Gastroesophageal sphincter (tissue), 4 donors: ENCODE measurements at regions not wholly inside any gene's neighbourhood (a gene's known extent, or its start where the extent isn't known, plus 50 kb on each side); places are given as distances from the start of the nearest gene placed in this dataset.

Experiments
- ATAC-seq: fragments of 150-250 bp; one replicate; pipeline ENCODE4 v1.9.1; 2016; ENCODE audit warnings: mild to moderate bottlenecking, moderate library complexity
- H3K27ac ChIP-seq, 4 donors: fragments of 200-600 bp; sonication (generic) in 3 of 4; 1 replicate in 3 of 4; 2 replicates in 1 of 4; pipeline ENCODE4 v1.5.1; 2016 to 2019
- H3K27me3 ChIP-seq: fragments of 200-600 bp; sonication (generic); one replicate; pipeline ENCODE4 v1.5.1; 2019
- H3K36me3 ChIP-seq, 2 donors: fragments of 200-600 bp; sonication (generic); one replicate each; pipeline ENCODE4 v1.5.1; 2019; ENCODE audit warnings: control low read depth in 1 of 2
- H3K4me1 ChIP-seq, 3 donors: fragments of 200-600 bp; sonication (generic); 1 replicate in 2 of 3; 2 replicates in 1 of 3; pipeline ENCODE4 v1.5.1; 2016 to 2019; ENCODE audit warnings: control low read depth in 2 of 3
- H3K4me3 ChIP-seq, 2 donors: fragments of 200-600 bp; sonication (generic); one replicate each; pipeline ENCODE4 v1.5.1; 2019; ENCODE audit warnings: mild to moderate bottlenecking in 1 of 2, moderate library complexity in 1 of 2
- H3K9me3 ChIP-seq, 3 donors: fragments of 200-600 bp; sonication (generic); one replicate each; pipeline ENCODE4 v1.5.1; 2017 to 2019; ENCODE audit warnings: control low read depth in 2 of 3
- CTCF ChIP-seq, 4 experiments: fragments of 200-600 bp in 2 of 4; fragments of 450-650 bp in 2 of 4; sonication (generic) in 1 of 4; IDR thresholded peaks; one replicate each; pipeline ENCODE4 v1.5.1; 2017 to 2019; ENCODE audit warnings: antibody characterized with exemption in 4 of 4, mild to moderate bottlenecking in 2 of 4, moderate library complexity in 2 of 4
- EP300 ChIP-seq: sonication (generic); formaldehyde crosslinking; IDR thresholded peaks from one replicate; pipeline ENCODE4 v1.6.1; 2017; ENCODE audit warnings: antibody characterized with exemption, mild to moderate bottlenecking
- POLR2A ChIP-seq, 2 donors: fragments of 450-650 bp; IDR thresholded peaks; one replicate each; pipeline ENCODE4 v1.6.1; 2017; ENCODE audit warnings: antibody characterized with exemption in 2 of 2, mild to moderate bottlenecking in 2 of 2, moderate library complexity in 1 of 2
- POLR2AphosphoS5 ChIP-seq: sonication (generic); formaldehyde crosslinking; IDR thresholded peaks from one replicate; pipeline ENCODE4 v1.6.1; 2017; ENCODE audit warnings: antibody characterized with exemption
- WGBS, 2 donors: methylation state at CpG; one replicate each; pipeline ENCODE4 v1.1.5; 2018; ENCODE audit warnings: low coverage in 1 of 2; 5-methylcytosine and 5-hydroxymethylcytosine counted together

- Histone ChIP-seq H3K4me1 (no peaks in the 10 kb centered on the region), H3K27me3 (no peaks in the 10 kb centered on the region), H3K27ac (no peak overlapping the region), H3K36me3 (no peaks in the 10 kb centered on the region), H3K4me3 (no peak overlapping the region), H3K9me3 (no peaks in the 10 kb centered on the region)
- ATAC-seq: no peak
- WGBS, 2 donors: 96 to 100% methylated on average over 1 to 2 of the region's 2 CpGs
- TF ChIP-seq POLR2AphosphoS5: no peak
- no peak for TF ChIP-seq CTCF (IDR thresholded peaks at IDR 0.05)
- TF ChIP-seq EP300: no peak
- TF ChIP-seq POLR2A (IDR thresholded peaks at IDR 0.05): no peak
Measured at GRCh38 chr15:38781196-38781595, 216.6 kb upstream of the RASGRP1 start.

- no peaks in the 10 kb centered on the region for H3K27me3 ChIP-seq
- WGBS, 2 donors: 85 to 100% methylated on average over 1 of the region's 1 CpG
- TF ChIP-seq POLR2A (IDR thresholded peaks at IDR 0.05) (no peak), EP300 (no peak), CTCF (IDR thresholded peaks at IDR 0.05) (no peak), POLR2AphosphoS5 (no peak)
- no peaks in the 10 kb centered on the region for H3K9me3 ChIP-seq
- H3K4me1 ChIP-seq: no peaks in the 10 kb centered on the region
- H3K27ac ChIP-seq: no peak overlapping the region
- no peaks in the 10 kb centered on the region for H3K36me3 ChIP-seq
- no peak for ATAC-seq
- no peak overlapping the region for H3K4me3 ChIP-seq
Measured at GRCh38 chr15:38782156-38782555, 217.5 kb upstream of the RASGRP1 start.

GRCh38 chr15:38788918-38789317 is 224.3 kb upstream of the RASGRP1 start:
- ATAC-seq: no peak
- no peak for TF ChIP-seq CTCF (IDR thresholded peaks at IDR 0.05)
- no peak for TF ChIP-seq POLR2A (IDR thresholded peaks at IDR 0.05)
- no peak for TF ChIP-seq EP300
- no peak for TF ChIP-seq POLR2AphosphoS5

GRCh38 chr15:38789566-38789965 is 225.0 kb upstream of the RASGRP1 start:
- no peaks in the 10 kb centered on the region for H3K27me3 ChIP-seq
- H3K4me3 ChIP-seq: no peak overlapping the region
- WGBS, 2 donors: 82 to 85% methylated on average over 3 of the region's 3 CpGs
- ATAC-seq: no peak
- TF ChIP-seq CTCF (IDR thresholded peaks at IDR 0.05) (no peak), POLR2A (IDR thresholded peaks at IDR 0.05) (no peak), POLR2AphosphoS5 (no peak), EP300 (no peak)
- H3K4me1 ChIP-seq: peaks cover 0 to 12% (median 0%) of the 10 kb centered on the region in 3 donors
- no peaks in the 10 kb centered on the region for H3K9me3 ChIP-seq
- no peaks in the 10 kb centered on the region for H3K36me3 ChIP-seq
- no peak overlapping the region for H3K27ac ChIP-seq

More at GRCh38 chr15:38788918-38789317, 224.3 kb upstream of the RASGRP1 start:
- WGBS, 2 donors: 78% methylated on average over 6 of the region's 6 CpGs
- H3K27ac ChIP-seq: no peak overlapping the region
- no peaks in the 10 kb centered on the region for H3K36me3 ChIP-seq
- no peaks in the 10 kb centered on the region for H3K27me3 ChIP-seq
- no peak overlapping the region for H3K4me3 ChIP-seq
- H3K9me3 ChIP-seq: no peaks in the 10 kb centered on the region
- H3K4me1 ChIP-seq: peaks cover 0 to 12% (median 0%) of the 10 kb centered on the region in 3 donors

GRCh38 chr15:38793206-38793810 is 228.7 kb upstream of the RASGRP1 start:
- H3K4me3 ChIP-seq: no peak overlapping the region
- WGBS, 2 donors: 6 to 25% methylated on average over 4 of the region's 4 CpGs

More at GRCh38 chr15:38793206-38793810, 228.7 kb upstream of the RASGRP1 start:
- TF ChIP-seq POLR2A (IDR thresholded peaks at IDR 0.05) (no peak), EP300 (no peak), POLR2AphosphoS5 (no peak), CTCF (IDR thresholded peaks at IDR 0.05) (no peak)
- Histone ChIP-seq H3K4me1 (peaks cover 0 to 12% (median 0%) of the 10 kb centered on the region in 3 donors), H3K27me3 (no peaks in the 10 kb centered on the region), H3K27ac (no peak overlapping the region), H3K36me3 (no peaks in the 10 kb centered on the region), H3K9me3 (no peaks in the 10 kb centered on the region)
- no peak for ATAC-seq
